Smooth muscle cell (in vitro differentiated cells): ENCODE measurements at regions not wholly inside any gene's neighbourhood (a gene's known extent, or its start where the extent isn't known, plus 50 kb on each side); places are given as distances from the start of the nearest gene placed in this dataset.

ENCODE experiments used
- DNase-seq: peaks from one replicate; lab custom pipeline; 2025; ENCODE audit not compliant: unreplicated experiment; lab: John Stamatoyannopoulos, UW
- H2AFZ ChIP-seq: fragments of 200-600 bp; sonication (generic); 2 replicates; pipeline ENCODE4 v1.6.0; 2016; ENCODE audit warnings: antibody characterized with exemption, low read depth, mild to moderate bottlenecking
- H3F3A ChIP-seq: fragments of 200-600 bp; sonication (generic); 2 replicates; pipeline ENCODE4 v1.6.0; 2017; ENCODE audit warnings: antibody characterized with exemption, low read depth
- H3K27ac ChIP-seq: fragments of 200-600 bp; sonication (generic); 2 replicates; pipeline ENCODE4 v1.5.1; 2016; ENCODE audit warnings: low read depth, mild to moderate bottlenecking
- H3K27me3 ChIP-seq: fragments of 200-600 bp; sonication (generic); 2 replicates; pipeline ENCODE4 v1.6.1; 2016; ENCODE audit warnings: low read depth, mild to moderate bottlenecking
- H3K36me3 ChIP-seq: fragments of 200-600 bp; sonication (generic); 2 replicates; pipeline ENCODE4 v1.5.1; 2016; ENCODE audit warnings: low read depth
- H3K4me1 ChIP-seq: fragments of 200-600 bp; sonication (generic); 2 replicates; pipeline ENCODE4 v1.5.1; 2016; ENCODE audit warnings: low read depth
- H3K4me2 ChIP-seq: fragments of 200-600 bp; sonication (generic); 2 replicates; pipeline ENCODE4 v1.6.0; 2016; ENCODE audit warnings: mild to moderate bottlenecking
- H3K4me3 ChIP-seq: fragments of 200-600 bp; sonication (generic); 2 replicates; pipeline ENCODE4 v1.5.1; 2016; ENCODE audit warnings: mild to moderate bottlenecking
- H3K79me2 ChIP-seq: fragments of 200-600 bp; sonication (generic); 2 replicates; pipeline ENCODE4 v1.6.0; 2016; ENCODE audit warnings: low read depth, mild to moderate bottlenecking
- H3K9ac ChIP-seq: fragments of 200-600 bp; sonication (generic); 2 replicates; pipeline ENCODE4 v1.6.0; 2016; ENCODE audit warnings: low read depth
- H3K9me3 ChIP-seq: fragments of 200-600 bp; sonication (generic); replicated peaks from 2 replicates; pipeline ENCODE4 v1.5.1; 2016; ENCODE audit warnings: low read depth
- H4K20me1 ChIP-seq: fragments of 200-600 bp; sonication (generic); 2 replicates; pipeline ENCODE4 v1.6.0; 2016; ENCODE audit warnings: low read depth
- CTCF ChIP-seq: fragments of 200-600 bp; sonication (generic); IDR thresholded peaks from 2 replicates; pipeline ENCODE4 v1.5.1; 2017; ENCODE audit warnings: borderline replicate concordance, mild to moderate bottlenecking, antibody characterized with exemption; ENCODE audit not compliant: insufficient read depth, poor library complexity, severe bottlenecking
- WGBS: methylation state at CpG from one replicate; pipeline ENCODE4 v1.1.7; 2016; ENCODE audit warnings: low lambda C conversion rate; 5-methylcytosine and 5-hydroxymethylcytosine counted together

- no peak for DNase-seq
- no peak for TF ChIP-seq CTCF
- Histone ChIP-seq H3F3A (no peaks in the 10 kb centered on the region), H4K20me1 (no peaks in the 10 kb centered on the region), H3K4me3 (no peak overlapping the region), H3K4me2 (no peak overlapping the region), H3K9ac (no peak overlapping the region), H3K4me1 (no peaks in the 10 kb centered on the region), H3K27ac (no peak overlapping the region), H2AFZ (no peak overlapping the region), H3K9me3 (no peaks in the 10 kb centered on the region), H3K79me2 (no peaks in the 10 kb centered on the region), H3K27me3 (no peaks in the 10 kb centered on the region), H3K36me3 (no peaks in the 10 kb centered on the region)
- WGBS: 92% methylated on average over 1 of the region's 1 CpG
Observed at GRCh38 chr4:66225539-66225938, 555.2 kb upstream of the EPHA5 start.

GRCh38 chr4:66223068-66223703, 552.9 kb upstream of the EPHA5 start:
- Histone ChIP-seq H3F3A (no peaks in the 10 kb centered on the region), H3K27ac (no peak overlapping the region), H4K20me1 (no peaks in the 10 kb centered on the region), H3K4me3 (no peak overlapping the region), H3K9ac (no peak overlapping the region), H3K36me3 (no peaks in the 10 kb centered on the region), H3K27me3 (no peaks in the 10 kb centered on the region), H3K9me3 (no peaks in the 10 kb centered on the region), H3K4me1 (no peaks in the 10 kb centered on the region), H3K79me2 (no peaks in the 10 kb centered on the region), H3K4me2 (no peak overlapping the region), H2AFZ (no peak overlapping the region)
- 83% methylated on average over 9 of the region's 9 CpGs for WGBS
- no peak for TF ChIP-seq CTCF
- DNase-seq: no peak

GRCh38 chr4:66219401-66219800, 549.1 kb upstream of the EPHA5 start:
- Histone ChIP-seq H3K9ac (no peak overlapping the region), H3K79me2 (no peaks in the 10 kb centered on the region), H3K27ac (no peak overlapping the region), H3K4me3 (no peak overlapping the region), H3K36me3 (no peaks in the 10 kb centered on the region), H3K27me3 (no peaks in the 10 kb centered on the region), H2AFZ (no peak overlapping the region), H3K4me1 (no peaks in the 10 kb centered on the region), H3K4me2 (no peak overlapping the region), H3F3A (no peaks in the 10 kb centered on the region), H4K20me1 (no peaks in the 10 kb centered on the region), H3K9me3 (no peaks in the 10 kb centered on the region)
- no peak for TF ChIP-seq CTCF
- 79% methylated on average over 2 of the region's 2 CpGs for WGBS
- DNase-seq: no peak

GRCh38 chr4:66216252-66216651, 546.0 kb upstream of the EPHA5 start:
- H3K9me3 ChIP-seq: no peaks in the 10 kb centered on the region
- no peak for DNase-seq
- H3K4me2 ChIP-seq: no peak overlapping the region
- no peak overlapping the region for H3K4me3 ChIP-seq
- no peak for TF ChIP-seq CTCF
- H3K27ac ChIP-seq: no peak overlapping the region
- H3K9ac ChIP-seq: no peak overlapping the region
- H3K79me2 ChIP-seq: no peaks in the 10 kb centered on the region
- no peaks in the 10 kb centered on the region for H3F3A ChIP-seq
- no peak overlapping the region for H2AFZ ChIP-seq
- no peaks in the 10 kb centered on the region for H3K36me3 ChIP-seq
- H4K20me1 ChIP-seq: no peaks in the 10 kb centered on the region
- no peaks in the 10 kb centered on the region for H3K27me3 ChIP-seq
- no peaks in the 10 kb centered on the region for H3K4me1 ChIP-seq
